ENCODE measurements at regions not wholly inside any gene's neighbourhood (a gene's known extent, or its start where the extent isn't known, plus 50 kb on each side); places are given as distances from the start of the nearest gene placed in this dataset.

GRCh38 chr2:176733698-176734430 lies 464.6 kb downstream of the MTX2 start:
- ChIA-PET CTCF (interaction anchor here (0.6 kb wide), 1 partner anchor 1024 kb away, joined by 6 read pairs; no protein-coding TSS in a partner anchor), POLR2A (no interaction called here)
- Mint-ChIP-seq H3K9me3 (peaks cover 7% of the 10 kb centered on the region; the same call in 1 of the 2 replicates), H3K4me3 (no peak overlapping the region), H3K4me1 (no peaks in the 10 kb centered on the region), H3K27me3 (ENCODE audit: low read depth) (no peaks in the 10 kb centered on the region), H3K27ac (no peak overlapping the region), H3K36me3 (peaks cover 2% of the 10 kb centered on the region; the same call in 1 of the 2 replicates)
- TF ChIP-seq RELA (CRISPR knock-in tag; IDR thresholded peaks at IDR 0.05; ENCODE audit: borderline replicate concordance), result no peak
- TF ChIP-seq NR3C1 (CRISPR knock-in tag; conservative IDR thresholded peaks at IDR 0.05; ENCODE audit: low read depth), result no peak
- no peak for TF ChIP-seq MYBL2 (CRISPR knock-in tag; IDR thresholded peaks at IDR 0.05)
- TF ChIP-seq ZNF232 (CRISPR knock-in tag; IDR thresholded peaks at IDR 0.05), result no peak
- DNase-seq (ENCODE audit: low spot score) (no peak), ATAC-seq (no peak)

GRCh38 chr2:176734868-176735267 lies 465.6 kb downstream of the MTX2 start:
- H3K4me3 Mint-ChIP-seq, result no peak overlapping the region
- no peaks in the 10 kb centered on the region for H3K4me1 Mint-ChIP-seq
- no peak overlapping the region for H3K27ac Mint-ChIP-seq
- peaks cover 7% of the 10 kb centered on the region; the same call in 1 of the 2 replicates for H3K9me3 Mint-ChIP-seq
- no peak for ATAC-seq
- no peaks in the 10 kb centered on the region for H3K27me3 Mint-ChIP-seq (ENCODE audit: low read depth)
- TF ChIP-seq GABPB1 (CRISPR knock-in tag; IDR thresholded peaks at IDR 0.05) (no peak), GTF2I (CRISPR knock-in tag; conservative IDR thresholded peaks at IDR 0.05) (no peak)
- no peak for DNase-seq (ENCODE audit: low spot score)
- CTCF ChIA-PET, result no interaction called here
- peaks cover 2% of the 10 kb centered on the region; the same call in 1 of the 2 replicates for H3K36me3 Mint-ChIP-seq
- POLR2A ChIA-PET, result no interaction called here

GRCh38 chr2:176742271-176742670 lies 470.3 kb upstream of the HNRNPA3 start:
- CTCF ChIA-PET, result no interaction called here
- POLR2A ChIA-PET, result no interaction called here
- H3K36me3 Mint-ChIP-seq, result no peaks in the 10 kb centered on the region
- H3K4me3 Mint-ChIP-seq, result no peak overlapping the region
- ATAC-seq (no peak), DNase-seq (ENCODE audit: low spot score) (no peak)
- peaks cover 8% of the 10 kb centered on the region; the same call in 1 of the 2 replicates for H3K9me3 Mint-ChIP-seq
- H3K27ac Mint-ChIP-seq, result no peak overlapping the region
- no peaks in the 10 kb centered on the region for H3K27me3 Mint-ChIP-seq (ENCODE audit: low read depth)
- H3K4me1 Mint-ChIP-seq, result peaks cover 38% of the 10 kb centered on the region
- TF ChIP-seq ZNF416 (CRISPR knock-in tag; IDR thresholded peaks at IDR 0.05) (no peak), PREB (CRISPR knock-in tag; IDR thresholded peaks at IDR 0.05; ENCODE audit: borderline replicate concordance) (no peak), ERG (CRISPR knock-in tag; IDR thresholded peaks at IDR 0.05) (no peak), ZNF671 (CRISPR knock-in tag; IDR thresholded peaks at IDR 0.05) (no peak), ELF4 (CRISPR knock-in tag; IDR thresholded peaks at IDR 0.05; ENCODE audit: low read depth) (no peak), ZNF396 (CRISPR knock-in tag; IDR thresholded peaks at IDR 0.05; ENCODE audit: borderline replicate concordance) (no peak), SOX15 (CRISPR knock-in tag; IDR thresholded peaks at IDR 0.05) (no peak), FOXP1 (CRISPR knock-in tag; IDR thresholded peaks at IDR 0.05; ENCODE audit: borderline replicate concordance) (no peak), TEAD1 (CRISPR knock-in tag; IDR thresholded peaks at IDR 0.05) (no peak), USF2 (CRISPR knock-in tag; IDR thresholded peaks at IDR 0.05) (no peak), TEAD4 (CRISPR knock-in tag; IDR thresholded peaks at IDR 0.05) (no peak), CDX4 (CRISPR knock-in tag; IDR thresholded peaks at IDR 0.05; ENCODE audit: borderline replicate concordance) (no peak), CREB1 (CRISPR knock-in tag; IDR thresholded peaks at IDR 0.05) (no peak), ESRRA (CRISPR knock-in tag; IDR thresholded peaks at IDR 0.05; ENCODE audit: borderline replicate concordance) (no peak), RELA (CRISPR knock-in tag; IDR thresholded peaks at IDR 0.05; ENCODE audit: borderline replicate concordance) (no peak), ARID4B (CRISPR knock-in tag; IDR thresholded peaks at IDR 0.05; ENCODE audit: borderline replicate concordance) (no peak)

Data from WTC11 (cell line).